ENCODE measurements at regions not wholly inside any gene's neighbourhood (a gene's known extent, or its start where the extent isn't known, plus 50 kb on each side); places are given as distances from the start of the nearest gene placed in this dataset.

GRCh38 chr12:127043731-127044130 is 1223.2 kb upstream of the TMEM132C start:
- Histone ChIP-seq H3K27me3 (ENCODE audit: insufficient read depth, low read depth, low read length) (no peaks in the 10 kb centered on the region), H2AFZ (ENCODE audit: low read depth, low read length) (no peak overlapping the region), H3K4me2 (ENCODE audit: low read length) (no peak overlapping the region), H3K79me2 (replicated peaks; ENCODE audit: insufficient read depth, low read length) (no peaks in the 10 kb centered on the region), H3K9me3 (ENCODE audit: low read length) (no peaks in the 10 kb centered on the region), H4K20me1 (ENCODE audit: insufficient read depth) (no peaks in the 10 kb centered on the region), H3K9ac (ENCODE audit: low read length) (no peak overlapping the region), H3K27ac (ENCODE audit: low read length) (no peak overlapping the region), H3K4me3 (ENCODE audit: low read length) (no peak overlapping the region), H3F3A (ENCODE audit: insufficient read depth, low read length, poor library complexity, severe bottlenecking) (no peaks in the 10 kb centered on the region), H3K9me2 (ENCODE audit: insufficient read depth, low read length) (no peaks in the 10 kb centered on the region), H3K36me3 (ENCODE audit: insufficient read depth, low read length) (no peaks in the 10 kb centered on the region)
- TF ChIP-seq MXI1 (conservative IDR thresholded peaks at IDR 0.05; ENCODE audit: poor library complexity, severe bottlenecking) (no peak), EP300 (conservative IDR thresholded peaks at IDR 0.05; ENCODE audit: poor library complexity, severe bottlenecking) (no peak), RAD21 (conservative IDR thresholded peaks at IDR 0.05) (no peak), TAF1 (IDR thresholded peaks at IDR 0.05; ENCODE audit: low read depth) (no peak), EZH2 (IDR thresholded peaks at IDR 0.05; ENCODE audit: borderline replicate concordance, insufficient read depth, low read length, poor library complexity, severe bottlenecking) (no peak), CTCF (IDR thresholded peaks at IDR 0.05; ENCODE audit: poor library complexity, severe bottlenecking) (no peak), SMC3 (conservative IDR thresholded peaks at IDR 0.05; ENCODE audit: poor library complexity) (no peak), POLR2AphosphoS5 (IDR thresholded peaks at IDR 0.05) (no peak)
- TF ChIP-seq, protein P1, sequence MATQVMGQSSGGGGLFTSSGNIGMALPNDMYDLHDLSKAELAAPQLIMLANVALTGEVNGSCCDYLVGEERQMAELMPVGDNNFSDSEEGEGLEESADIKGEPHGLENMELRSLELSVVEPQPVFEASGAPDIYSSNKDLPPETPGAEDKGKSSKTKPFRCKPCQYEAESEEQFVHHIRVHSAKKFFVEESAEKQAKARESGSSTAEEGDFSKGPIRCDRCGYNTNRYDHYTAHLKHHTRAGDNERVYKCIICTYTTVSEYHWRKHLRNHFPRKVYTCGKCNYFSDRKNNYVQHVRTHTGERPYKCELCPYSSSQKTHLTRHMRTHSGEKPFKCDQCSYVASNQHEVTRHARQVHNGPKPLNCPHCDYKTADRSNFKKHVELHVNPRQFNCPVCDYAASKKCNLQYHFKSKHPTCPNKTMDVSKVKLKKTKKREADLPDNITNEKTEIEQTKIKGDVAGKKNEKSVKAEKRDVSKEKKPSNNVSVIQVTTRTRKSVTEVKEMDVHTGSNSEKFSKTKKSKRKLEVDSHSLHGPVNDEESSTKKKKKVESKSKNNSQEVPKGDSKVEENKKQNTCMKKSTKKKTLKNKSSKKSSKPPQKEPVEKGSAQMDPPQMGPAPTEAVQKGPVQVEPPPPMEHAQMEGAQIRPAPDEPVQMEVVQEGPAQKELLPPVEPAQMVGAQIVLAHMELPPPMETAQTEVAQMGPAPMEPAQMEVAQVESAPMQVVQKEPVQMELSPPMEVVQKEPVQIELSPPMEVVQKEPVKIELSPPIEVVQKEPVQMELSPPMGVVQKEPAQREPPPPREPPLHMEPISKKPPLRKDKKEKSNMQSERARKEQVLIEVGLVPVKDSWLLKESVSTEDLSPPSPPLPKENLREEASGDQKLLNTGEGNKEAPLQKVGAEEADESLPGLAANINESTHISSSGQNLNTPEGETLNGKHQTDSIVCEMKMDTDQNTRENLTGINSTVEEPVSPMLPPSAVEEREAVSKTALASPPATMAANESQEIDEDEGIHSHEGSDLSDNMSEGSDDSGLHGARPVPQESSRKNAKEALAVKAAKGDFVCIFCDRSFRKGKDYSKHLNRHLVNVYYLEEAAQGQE (IDR thresholded peaks at IDR 0.05; ENCODE audit: borderline replicate concordance): no peak

GRCh38 chr12:127044836-127045235 is 1222.1 kb upstream of the TMEM132C start:
- H3K27me3 ChIP-seq (ENCODE audit: insufficient read depth, low read depth, low read length): no peaks in the 10 kb centered on the region
- no peaks in the 10 kb centered on the region for H3K9me3 ChIP-seq (ENCODE audit: low read length)
- no peak overlapping the region for H3K27ac ChIP-seq (ENCODE audit: low read length)
- no peaks in the 10 kb centered on the region for H3K9me2 ChIP-seq (ENCODE audit: insufficient read depth, low read length)
- no peak overlapping the region for H2AFZ ChIP-seq (ENCODE audit: low read depth, low read length)
- TF ChIP-seq TAF1 (IDR thresholded peaks at IDR 0.05; ENCODE audit: low read depth) (no peak), EZH2 (IDR thresholded peaks at IDR 0.05; ENCODE audit: borderline replicate concordance, insufficient read depth, low read length, poor library complexity, severe bottlenecking) (no peak), SMC3 (conservative IDR thresholded peaks at IDR 0.05; ENCODE audit: poor library complexity) (no peak), EP300 (conservative IDR thresholded peaks at IDR 0.05; ENCODE audit: poor library complexity, severe bottlenecking) (no peak), POLR2AphosphoS5 (IDR thresholded peaks at IDR 0.05) (no peak), RAD21 (conservative IDR thresholded peaks at IDR 0.05) (no peak), MXI1 (conservative IDR thresholded peaks at IDR 0.05; ENCODE audit: poor library complexity, severe bottlenecking) (no peak), CTCF (IDR thresholded peaks at IDR 0.05; ENCODE audit: poor library complexity, severe bottlenecking) (no peak)
- TF ChIP-seq, protein P1 (IDR thresholded peaks at IDR 0.05; ENCODE audit: borderline replicate concordance): no peak
- H4K20me1 ChIP-seq (ENCODE audit: insufficient read depth): no peaks in the 10 kb centered on the region
- H3K9ac ChIP-seq (ENCODE audit: low read length): no peak overlapping the region
- no peak overlapping the region for H3K4me3 ChIP-seq (ENCODE audit: low read length)
- no peaks in the 10 kb centered on the region for H3K36me3 ChIP-seq (ENCODE audit: insufficient read depth, low read length)
- H3K4me2 ChIP-seq (ENCODE audit: low read length): no peak overlapping the region
- H3F3A ChIP-seq (ENCODE audit: insufficient read depth, low read length, poor library complexity, severe bottlenecking): no peaks in the 10 kb centered on the region
- no peaks in the 10 kb centered on the region for H3K79me2 ChIP-seq (replicated peaks; ENCODE audit: insufficient read depth, low read length)
